ENCODE measurements at regions not wholly inside any gene's neighbourhood (a gene's known extent, or its start where the extent isn't known, plus 50 kb on each side); places are given as distances from the start of the nearest gene placed in this dataset.

GRCh38 chr21:38911484-38912101 is 105.9 kb downstream of the ETS2 start:
- no peak overlapping the region for H3K4me3 ChIP-seq (ENCODE audit: low read depth in 1 of 2, low read length in 2 of 2)
- H3K4me1 ChIP-seq (ENCODE audit: control insufficient read depth in 1 of 2, insufficient read depth in 2 of 2, low read length in 2 of 2), result peaks cover 50 to 81% of the 10 kb centered on the region in 2 donors
- no peaks in the 10 kb centered on the region for H3K36me3 ChIP-seq (ENCODE audit: control insufficient read depth in 1 of 2, insufficient read depth in 2 of 2, low read length in 2 of 2)
- H3K9ac ChIP-seq (ENCODE audit: low read depth in 1 of 2, low read length in 2 of 2), result peak overlapping the region; percentile 14 to 46
- H3K27ac ChIP-seq (ENCODE audit: low read depth, low read length), result peak overlapping the region; percentile 90
- no peaks in the 10 kb centered on the region for H3K9me3 ChIP-seq (ENCODE audit: control insufficient read depth in 1 of 2, low read length in 2 of 2)
- no peaks in the 10 kb centered on the region for H3K27me3 ChIP-seq (ENCODE audit: control insufficient read depth in 1 of 2, insufficient read depth in 2 of 2, low read length in 2 of 2)

DNA sequence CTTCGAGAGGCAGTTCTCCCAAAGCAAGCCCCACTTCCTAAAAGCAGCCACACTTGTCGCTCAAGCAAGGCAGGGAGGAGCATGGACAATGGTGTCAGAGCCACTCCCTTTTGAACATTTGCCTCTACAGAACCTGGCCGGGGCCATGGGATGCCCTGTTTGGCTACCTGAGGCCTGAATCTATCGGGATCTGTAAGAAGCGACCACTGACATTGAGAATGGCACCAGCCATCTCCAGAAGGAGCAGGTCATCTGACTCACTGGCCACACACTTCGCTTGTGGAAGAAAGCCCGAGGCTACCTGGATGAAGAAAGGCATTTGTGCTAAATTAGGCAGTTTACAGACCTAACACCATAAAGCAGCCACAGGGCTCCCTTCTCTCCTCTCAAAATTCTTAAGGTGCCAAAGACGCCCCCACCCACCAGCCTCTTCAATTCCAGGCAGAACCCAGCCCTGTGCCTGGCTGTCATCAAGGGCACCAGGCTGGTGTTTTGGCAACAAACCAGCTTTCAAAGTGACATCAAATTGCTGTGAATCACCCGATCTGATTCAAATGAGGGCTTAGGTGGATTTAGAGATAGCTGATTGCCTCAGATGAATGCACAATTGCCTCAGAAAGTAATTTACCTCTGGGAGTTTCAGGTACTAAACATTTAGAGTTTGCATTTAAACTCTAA is 104.8 kb downstream of the ETS2 start:
- H3K4me1 ChIP-seq (ENCODE audit: control insufficient read depth in 1 of 2, insufficient read depth in 2 of 2, low read length in 2 of 2), result peaks cover 51 to 79% of the 10 kb centered on the region in 2 donors
- H3K9ac ChIP-seq (ENCODE audit: low read depth in 1 of 2, low read length in 2 of 2), result peak overlapping the region; percentile 1 to 46

GRCh38 chr21:38909929-38910328 is 104.2 kb downstream of the ETS2 start:
- Histone ChIP-seq H3K4me3 (ENCODE audit: low read depth in 1 of 2, low read length in 2 of 2) (no peak overlapping the region), H3K9me3 (ENCODE audit: control insufficient read depth in 1 of 2, low read length in 2 of 2) (no peaks in the 10 kb centered on the region), H3K27ac (ENCODE audit: low read depth, low read length) (peak overlapping the region; percentile 34), H3K4me1 (ENCODE audit: control insufficient read depth in 1 of 2, insufficient read depth in 2 of 2, low read length in 2 of 2) (peaks cover 51 to 77% of the 10 kb centered on the region in 2 donors), H3K27me3 (ENCODE audit: control insufficient read depth in 1 of 2, insufficient read depth in 2 of 2, low read length in 2 of 2) (no peaks in the 10 kb centered on the region), H3K36me3 (ENCODE audit: control insufficient read depth in 1 of 2, insufficient read depth in 2 of 2, low read length in 2 of 2) (no peaks in the 10 kb centered on the region), H3K9ac (ENCODE audit: low read depth in 1 of 2, low read length in 2 of 2) (peak overlapping the region; percentile 1 to 42)

More for the DNA sequence above, 104.8 kb downstream of the ETS2 start:
- Histone ChIP-seq H3K4me3 (ENCODE audit: low read depth in 1 of 2, low read length in 2 of 2) (no peak overlapping the region), H3K27me3 (ENCODE audit: control insufficient read depth in 1 of 2, insufficient read depth in 2 of 2, low read length in 2 of 2) (no peaks in the 10 kb centered on the region), H3K36me3 (ENCODE audit: control insufficient read depth in 1 of 2, insufficient read depth in 2 of 2, low read length in 2 of 2) (no peaks in the 10 kb centered on the region), H3K27ac (ENCODE audit: low read depth, low read length) (peak overlapping the region; percentile 34), H3K9me3 (ENCODE audit: control insufficient read depth in 1 of 2, low read length in 2 of 2) (no peaks in the 10 kb centered on the region)

- Histone ChIP-seq H3K9me3 (ENCODE audit: control insufficient read depth in 1 of 2, low read length in 2 of 2) (no peaks in the 10 kb centered on the region), H3K4me1 (ENCODE audit: control insufficient read depth in 1 of 2, insufficient read depth in 2 of 2, low read length in 2 of 2) (peaks cover 45 to 69% of the 10 kb centered on the region in 2 donors), H3K9ac (ENCODE audit: low read depth in 1 of 2, low read length in 2 of 2) (no peak overlapping the region), H3K27ac (ENCODE audit: low read depth, low read length) (no peak overlapping the region), H3K36me3 (ENCODE audit: control insufficient read depth in 1 of 2, insufficient read depth in 2 of 2, low read length in 2 of 2) (no peaks in the 10 kb centered on the region), H3K4me3 (ENCODE audit: low read depth in 1 of 2, low read length in 2 of 2) (no peak overlapping the region), H3K27me3 (ENCODE audit: control insufficient read depth in 1 of 2, insufficient read depth in 2 of 2, low read length in 2 of 2) (no peaks in the 10 kb centered on the region)
Measured at GRCh38 chr21:38909109-38909508, 103.4 kb downstream of the ETS2 start.

DNA sequence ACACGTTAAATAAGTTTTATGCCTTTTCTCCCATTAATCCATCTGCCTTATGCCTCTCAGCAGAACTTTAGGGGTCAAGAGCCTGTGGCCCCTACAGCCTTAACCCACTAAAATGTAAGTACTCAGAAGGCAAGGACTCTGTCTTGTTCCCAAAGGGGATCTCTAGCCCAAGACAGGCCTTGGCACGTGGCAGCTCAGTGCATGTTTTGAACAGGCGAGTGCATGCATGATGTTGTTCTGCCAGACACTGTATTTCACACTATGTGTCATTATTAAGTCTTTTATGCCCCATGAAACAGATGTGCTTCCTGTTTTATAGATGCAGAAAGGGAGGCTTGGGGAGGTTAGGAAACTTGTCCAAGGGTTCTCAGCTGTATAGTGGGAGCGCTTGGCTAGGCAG is 102.8 kb downstream of the ETS2 start:
- Histone ChIP-seq H3K36me3 (ENCODE audit: control insufficient read depth in 1 of 2, insufficient read depth in 2 of 2, low read length in 2 of 2) (no peaks in the 10 kb centered on the region), H3K27me3 (ENCODE audit: control insufficient read depth in 1 of 2, insufficient read depth in 2 of 2, low read length in 2 of 2) (no peaks in the 10 kb centered on the region), H3K27ac (ENCODE audit: low read depth, low read length) (no peak overlapping the region), H3K4me1 (ENCODE audit: control insufficient read depth in 1 of 2, insufficient read depth in 2 of 2, low read length in 2 of 2) (peaks cover 39 to 63% of the 10 kb centered on the region in 2 donors), H3K9ac (ENCODE audit: low read depth in 1 of 2, low read length in 2 of 2) (no peak overlapping the region), H3K4me3 (ENCODE audit: low read depth in 1 of 2, low read length in 2 of 2) (no peak overlapping the region), H3K9me3 (ENCODE audit: control insufficient read depth in 1 of 2, low read length in 2 of 2) (no peaks in the 10 kb centered on the region)

GRCh38 chr21:38905752-38906151 is 100.0 kb downstream of the ETS2 start:
- no peak overlapping the region for H3K27ac ChIP-seq (ENCODE audit: low read depth, low read length)

GRCh38 chr21:38905328-38905727 is 99.6 kb downstream of the ETS2 start:
- Histone ChIP-seq H3K27me3 (ENCODE audit: control insufficient read depth in 1 of 2, insufficient read depth in 2 of 2, low read length in 2 of 2) (no peaks in the 10 kb centered on the region), H3K36me3 (ENCODE audit: control insufficient read depth in 1 of 2, insufficient read depth in 2 of 2, low read length in 2 of 2) (no peaks in the 10 kb centered on the region), H3K9me3 (ENCODE audit: control insufficient read depth in 1 of 2, low read length in 2 of 2) (peaks cover 0 to 3% of the 10 kb centered on the region in 2 donors), H3K4me1 (ENCODE audit: control insufficient read depth in 1 of 2, insufficient read depth in 2 of 2, low read length in 2 of 2) (peaks cover 12 to 34% of the 10 kb centered on the region in 2 donors), H3K9ac (ENCODE audit: low read depth in 1 of 2, low read length in 2 of 2) (no peak overlapping the region), H3K4me3 (ENCODE audit: low read depth in 1 of 2, low read length in 2 of 2) (no peak overlapping the region), H3K27ac (ENCODE audit: low read depth, low read length) (no peak overlapping the region)

More at GRCh38 chr21:38905752-38906151, 100.0 kb downstream of the ETS2 start:
- H3K27me3 ChIP-seq (ENCODE audit: control insufficient read depth in 1 of 2, insufficient read depth in 2 of 2, low read length in 2 of 2), result no peaks in the 10 kb centered on the region
- no peaks in the 10 kb centered on the region for H3K9me3 ChIP-seq (ENCODE audit: control insufficient read depth in 1 of 2, low read length in 2 of 2)
- H3K9ac ChIP-seq (ENCODE audit: low read depth in 1 of 2, low read length in 2 of 2), result no peak overlapping the region
- H3K4me3 ChIP-seq (ENCODE audit: low read depth in 1 of 2, low read length in 2 of 2), result no peak overlapping the region
- peaks cover 16 to 38% of the 10 kb centered on the region in 2 donors for H3K4me1 ChIP-seq (ENCODE audit: control insufficient read depth in 1 of 2, insufficient read depth in 2 of 2, low read length in 2 of 2)
- no peaks in the 10 kb centered on the region for H3K36me3 ChIP-seq (ENCODE audit: control insufficient read depth in 1 of 2, insufficient read depth in 2 of 2, low read length in 2 of 2)

- Histone ChIP-seq H3K9me3 (ENCODE audit: control insufficient read depth in 1 of 2, low read length in 2 of 2) (peaks cover 0 to 3% of the 10 kb centered on the region in 2 donors), H3K27ac (ENCODE audit: low read depth, low read length) (no peak overlapping the region), H3K36me3 (ENCODE audit: control insufficient read depth in 1 of 2, insufficient read depth in 2 of 2, low read length in 2 of 2) (no peaks in the 10 kb centered on the region), H3K27me3 (ENCODE audit: control insufficient read depth in 1 of 2, insufficient read depth in 2 of 2, low read length in 2 of 2) (no peaks in the 10 kb centered on the region), H3K9ac (ENCODE audit: low read depth in 1 of 2, low read length in 2 of 2) (no peak overlapping the region), H3K4me3 (ENCODE audit: low read depth in 1 of 2, low read length in 2 of 2) (no peak overlapping the region), H3K4me1 (ENCODE audit: control insufficient read depth in 1 of 2, insufficient read depth in 2 of 2, low read length in 2 of 2) (peaks cover 5 to 19% of the 10 kb centered on the region in 2 donors)
Measured at GRCh38 chr21:38903690-38904139, 98.0 kb downstream of the ETS2 start.

GRCh38 chr21:38902608-38903445 is 97.1 kb downstream of the ETS2 start:
- H3K4me3 ChIP-seq (ENCODE audit: low read depth in 1 of 2, low read length in 2 of 2), result no peak overlapping the region
- no peak overlapping the region for H3K27ac ChIP-seq (ENCODE audit: low read depth, low read length)
- H3K4me1 ChIP-seq (ENCODE audit: control insufficient read depth in 1 of 2, insufficient read depth in 2 of 2, low read length in 2 of 2), result peaks cover 5 to 12% of the 10 kb centered on the region in 2 donors
- H3K36me3 ChIP-seq (ENCODE audit: control insufficient read depth in 1 of 2, insufficient read depth in 2 of 2, low read length in 2 of 2), result no peaks in the 10 kb centered on the region
- H3K27me3 ChIP-seq (ENCODE audit: control insufficient read depth in 1 of 2, insufficient read depth in 2 of 2, low read length in 2 of 2), result no peaks in the 10 kb centered on the region
- H3K9ac ChIP-seq (ENCODE audit: low read depth in 1 of 2, low read length in 2 of 2), result no peak overlapping the region
- H3K9me3 ChIP-seq (ENCODE audit: control insufficient read depth in 1 of 2, low read length in 2 of 2), result peaks cover 0 to 3% of the 10 kb centered on the region in 2 donors

DNA sequence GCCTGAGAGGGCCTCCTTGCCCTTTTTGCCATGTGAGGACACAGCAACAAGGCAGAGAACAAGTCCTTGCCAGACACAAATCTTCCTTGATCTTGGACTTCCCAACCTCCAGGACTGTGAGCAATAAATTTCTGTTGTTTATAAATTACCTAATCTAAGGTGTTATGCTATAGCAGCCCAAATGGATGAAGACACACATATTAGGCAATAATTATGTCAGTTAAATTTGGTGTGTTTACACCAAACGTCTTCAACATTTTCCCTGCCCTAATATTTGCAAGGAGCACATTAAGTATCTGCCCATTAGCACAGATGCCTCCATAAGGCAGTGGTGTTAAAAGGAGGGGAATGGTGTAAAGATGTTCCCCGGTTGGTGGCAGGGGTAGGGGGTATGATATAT is 94.8 kb downstream of the ETS2 start:
- H3K27ac ChIP-seq (ENCODE audit: low read depth, low read length), result no peak overlapping the region
- peaks cover 0 to 3% of the 10 kb centered on the region in 2 donors for H3K9me3 ChIP-seq (ENCODE audit: control insufficient read depth in 1 of 2, low read length in 2 of 2)
- peaks cover 0 to 4% of the 10 kb centered on the region in 2 donors for H3K4me1 ChIP-seq (ENCODE audit: control insufficient read depth in 1 of 2, insufficient read depth in 2 of 2, low read length in 2 of 2)
- H3K4me3 ChIP-seq (ENCODE audit: low read depth in 1 of 2, low read length in 2 of 2), result no peak overlapping the region
- H3K9ac ChIP-seq (ENCODE audit: low read depth in 1 of 2, low read length in 2 of 2), result no peak overlapping the region
- H3K36me3 ChIP-seq (ENCODE audit: control insufficient read depth in 1 of 2, insufficient read depth in 2 of 2, low read length in 2 of 2), result no peaks in the 10 kb centered on the region
- no peaks in the 10 kb centered on the region for H3K27me3 ChIP-seq (ENCODE audit: control insufficient read depth in 1 of 2, insufficient read depth in 2 of 2, low read length in 2 of 2)
